ENCODE measurements at regions not wholly inside any gene's neighbourhood (a gene's known extent, or its start where the extent isn't known, plus 50 kb on each side); places are given as distances from the start of the nearest gene placed in this dataset.

GRCh38 chr12:41656454-41656853 lies 468.3 kb downstream of the PDZRN4 start:
- H3K36me3 ChIP-seq (ENCODE audit: control insufficient read depth in 2 of 2, insufficient read depth in 2 of 2, low read length in 1 of 2) = no peaks in the 10 kb centered on the region
- no peaks in the 10 kb centered on the region for H3K27me3 ChIP-seq (replicated peaks in 1 of 2; ENCODE audit: control insufficient read depth in 2 of 2, insufficient read depth in 2 of 2, low read length in 1 of 2)
- H3K9ac ChIP-seq (ENCODE audit: control insufficient read depth, insufficient read depth, low read length) = no peak overlapping the region
- no peak overlapping the region for H3K4me3 ChIP-seq
- TF ChIP-seq ETV6 (conservative IDR thresholded peaks at IDR 0.05 in 1 of 2, IDR thresholded peaks at IDR 0.05 in 1 of 2; ENCODE audit: borderline replicate concordance in 1 of 2, low read depth in 1 of 2) (no peak), IKZF1 (conservative IDR thresholded peaks at IDR 0.05) (no peak), NR2F1 (conservative IDR thresholded peaks at IDR 0.05) (no peak), ASH2L (IDR thresholded peaks at IDR 0.05; ENCODE audit: borderline replicate concordance, low read depth) (no peak), RCOR1 (conservative IDR thresholded peaks at IDR 0.05; ENCODE audit: low read depth, low read length) (no peak), POLR2AphosphoS5 (IDR thresholded peaks at IDR 0.05; ENCODE audit: low read length) (no peak), ZNF384 (IDR thresholded peaks at IDR 0.05; ENCODE audit: borderline replicate concordance, low read depth, low read length) (no peak), USF1 (IDR thresholded peaks at IDR 0.05; ENCODE audit: borderline replicate concordance, extremely low read length, insufficient read depth, low read depth, low read length) (no peak), ZBTB33 (IDR thresholded peaks at IDR 0.05) (no peak), ZBTB4 (CRISPR knock-in tag; IDR thresholded peaks at IDR 0.05) (no peak), NKRF (conservative IDR thresholded peaks at IDR 0.05) (no peak), ZNF207 (IDR thresholded peaks at IDR 0.05; ENCODE audit: borderline replicate concordance) (no peak), SMARCA5 (IDR thresholded peaks at IDR 0.05) (no peak), SREBF1 (IDR thresholded peaks at IDR 0.05; ENCODE audit: low read length) (no peak), MTA2 (IDR thresholded peaks at IDR 0.05; ENCODE audit: low read depth) (no peak)
- no peaks in the 10 kb centered on the region for H4K20me1 ChIP-seq (ENCODE audit: control insufficient read depth, insufficient read depth)
- ChIA-PET POLR2A (no interaction called here), SMC1A (ENCODE audit: uncharacterized antibody, unreplicated experiment) (no interaction called here), CTCF (no interaction called here), RAD21 (ENCODE audit: unreplicated experiment) (no interaction called here)
- FAIRE-seq (no peak), DNase-seq (ENCODE audit: low read depth, low spot score) (no peak), ATAC-seq (no peak)
- intact Hi-C loops (cut with micrococcal nuclease; ENCODE audit: unreplicated experiment) = no loop called here
- no peak overlapping the region for H3K27ac ChIP-seq (ENCODE audit: control insufficient read depth, insufficient read depth)
- H3K4me1 ChIP-seq (ENCODE audit: control insufficient read depth, insufficient read depth, low read length) = no peaks in the 10 kb centered on the region
- WGBS (ENCODE audit: insufficient coverage, insufficient replicate concordance, low lambda C conversion rate, missing lambda C conversion rate) = 9% methylated on average over 1 of the region's 1 CpG
- H3K9me3 ChIP-seq (replicated peaks; ENCODE audit: control insufficient read depth, insufficient read depth, low read length) = no peaks in the 10 kb centered on the region
- no peak overlapping the region for H2AFZ ChIP-seq (ENCODE audit: control insufficient read depth, low read depth, low read length)
- in situ Hi-C loops (cut with MboI) = no loop called here
- H3K4me2 ChIP-seq (ENCODE audit: control insufficient read depth, insufficient read depth) = no peak overlapping the region
- no TSS peak for BruUV-seq (replicated peaks)
- H3K79me2 ChIP-seq (ENCODE audit: control insufficient read depth, insufficient read depth, low read length) = no peaks in the 10 kb centered on the region

Measured in GM12878 (cell line).